Transverse colon (tissue), 4 donors: ENCODE measurements at regions not wholly inside any gene's neighbourhood (a gene's known extent, or its start where the extent isn't known, plus 50 kb on each side); places are given as distances from the start of the nearest gene placed in this dataset.

Experiments
- DNase-seq: peaks from one replicate; pipeline ENCODE4 v3.0.0-alpha.2; 2019
- H3K27ac ChIP-seq, 4 donors: fragments of 200-600 bp; sonication (generic); 2 replicates each; pipeline ENCODE4 v1.5.1; 2016 to 2018; ENCODE audit warnings: inconsistent platforms in 4 of 4
- H3K27me3 ChIP-seq: fragments of 200-600 bp; sonication (generic); 2 replicates; pipeline ENCODE4 v1.5.1; 2017; ENCODE audit warnings: inconsistent platforms
- H3K36me3 ChIP-seq, 4 donors: fragments of 200-600 bp; sonication (generic); 2 replicates each; pipeline ENCODE4 v1.5.1; 2017 to 2019; ENCODE audit warnings: inconsistent platforms in 4 of 4
- H3K4me1 ChIP-seq, 4 donors: fragments of 200-600 bp; sonication (generic); 2 replicates each; pipeline ENCODE4 v1.5.1; 2017 to 2020; ENCODE audit warnings: inconsistent platforms in 4 of 4
- H3K4me3 ChIP-seq, 4 donors: fragments of 200-600 bp; sonication (generic); 1 replicate in 1 of 4; 2 replicates in 3 of 4; pipeline versions ENCODE4 v1.5.1 to v1.6.1; 2017 to 2019; ENCODE audit warnings: inconsistent platforms in 4 of 4
- H3K9me3 ChIP-seq, 2 donors: fragments of 200-600 bp; sonication (generic); 2 replicates each; pipeline ENCODE4 v1.5.1; 2017 to 2019; ENCODE audit warnings: inconsistent platforms in 2 of 2
- CTCF ChIP-seq, 5 experiments: fragments of 200-600 bp in 3 of 5; fragments of 450-650 bp in 2 of 5; sonication (generic) in 3 of 5; IDR thresholded peaks; 1 replicate in 2 of 5; 2 replicates in 3 of 5; pipeline ENCODE4 v1.5.1; 2016 to 2017; ENCODE audit warnings: antibody characterized with exemption in 5 of 5, inconsistent platforms in 3 of 5, mild to moderate bottlenecking in 2 of 5, moderate library complexity in 1 of 5
- EP300 ChIP-seq: sonication (generic); formaldehyde crosslinking; IDR thresholded peaks from one replicate; pipeline ENCODE4 v1.6.1; 2017; ENCODE audit warnings: antibody characterized with exemption, low read depth
- POLR2A ChIP-seq: fragments of 450-650 bp; IDR thresholded peaks from one replicate; pipeline ENCODE4 v1.6.1; 2016; ENCODE audit warnings: antibody characterized with exemption, mild to moderate bottlenecking, moderate library complexity
- POLR2AphosphoS5 ChIP-seq, 3 donors: sonication (generic); formaldehyde crosslinking; IDR thresholded peaks; one replicate each; pipeline ENCODE4 v1.6.1; 2016; ENCODE audit warnings: antibody characterized with exemption in 3 of 3
- WGBS, 2 donors: methylation state at CpG; one replicate each; pipeline ENCODE4 v1.1.5; 2018; ENCODE audit warnings: low coverage in 1 of 2; 5-methylcytosine and 5-hydroxymethylcytosine counted together
- in situ Hi-C, 4 donors: fragments of 200-750 bp; cut with MboI; loops; one replicate each; pipeline versions ENCODE4 v1.15.0 to v1.15.1; 2017; ENCODE audit warnings: low sequenced_read_pairs in 3 of 4, low pct_ligation_motif_present in 1 of 4, low pct_unique_long_range_greater_than_20kb in 1 of 4
- intact Hi-C: fragments of 100-400 bp; cut with DNase I; formaldehyde crosslinking; loops from one replicate; pipeline ENCODE4 v1.15.1; 2023; ENCODE audit warnings: low total_unique reads

- intact Hi-C loops: no loop called here
- H3K36me3 ChIP-seq: no peaks in the 10 kb centered on the region
- no peaks in the 10 kb centered on the region for H3K27me3 ChIP-seq
- in situ Hi-C loops: loop anchor here in 2 of 4 donors (25.0 kb wide), 1 partner anchor 1342 kb away; no protein-coding TSS in a partner anchor
- TF ChIP-seq EP300 (no peak), POLR2AphosphoS5 (IDR thresholded peaks at IDR 0.05) (no peak), POLR2A (no peak), CTCF (IDR thresholded peaks at IDR 0.05) (no peak)
- WGBS, 2 donors: 40 to 83% methylated on average over 1 of the region's 1 CpG
- H3K4me3 ChIP-seq: no peak overlapping the region
- no peak for DNase-seq
- H3K27ac ChIP-seq: no peak overlapping the region
- H3K4me1 ChIP-seq: no peaks in the 10 kb centered on the region
- no peaks in the 10 kb centered on the region for H3K9me3 ChIP-seq
Observed at GRCh38 chr9:73219985-73220626, 68.4 kb downstream of the ANXA1 start.

- no peak for TF ChIP-seq POLR2AphosphoS5 (IDR thresholded peaks at IDR 0.05)
- TF ChIP-seq POLR2A: no peak
- no peak for TF ChIP-seq CTCF (IDR thresholded peaks at IDR 0.05)
- TF ChIP-seq EP300: no peak
- DNase-seq: no peak
- in situ Hi-C loops: loop anchor here in 2 of 4 donors (25.0 kb wide), 1 partner anchor 1339 kb away; no protein-coding TSS in a partner anchor
Observed at GRCh38 chr9:73223594-73223993, 71.9 kb downstream of the ANXA1 start.

GRCh38 chr9:73229543-73229942 is 77.9 kb downstream of the ANXA1 start:
- no peak overlapping the region for H3K4me3 ChIP-seq
- in situ Hi-C loops: no loop called here
- TF ChIP-seq EP300: no peak
- H3K9me3 ChIP-seq: no peaks in the 10 kb centered on the region
- no peaks in the 10 kb centered on the region for H3K4me1 ChIP-seq
- WGBS, 2 donors: 48 to 59% methylated on average over 2 of the region's 2 CpGs
- intact Hi-C loops: no loop called here
- H3K27me3 ChIP-seq: no peaks in the 10 kb centered on the region
- H3K36me3 ChIP-seq: no peaks in the 10 kb centered on the region
- H3K27ac ChIP-seq: no peak overlapping the region
- DNase-seq: no peak

More at GRCh38 chr9:73223594-73223993, 71.9 kb downstream of the ANXA1 start:
- Histone ChIP-seq H3K4me3 (no peak overlapping the region), H3K27ac (no peak overlapping the region), H3K27me3 (no peaks in the 10 kb centered on the region), H3K4me1 (no peaks in the 10 kb centered on the region), H3K36me3 (no peaks in the 10 kb centered on the region), H3K9me3 (no peaks in the 10 kb centered on the region)
- WGBS, 2 donors: 74% methylated on average over 2 of the region's 2 CpGs; no CpG with 5 or more reads in 1 of the 2 donors
- intact Hi-C loops: no loop called here

- intact Hi-C loops: no loop called here
- no peak for DNase-seq
- Histone ChIP-seq H3K4me1 (no peaks in the 10 kb centered on the region), H3K36me3 (no peaks in the 10 kb centered on the region), H3K4me3 (no peak overlapping the region), H3K27me3 (no peaks in the 10 kb centered on the region), H3K9me3 (no peaks in the 10 kb centered on the region), H3K27ac (no peak overlapping the region)
- 50 to 58% methylated on average over 2 of the region's 2 CpGs for WGBS, 2 donors
- in situ Hi-C loops: no loop called here
- TF ChIP-seq CTCF (IDR thresholded peaks at IDR 0.05) (no peak), EP300 (no peak), POLR2A (no peak), POLR2AphosphoS5 (IDR thresholded peaks at IDR 0.05) (no peak)
Observed at GRCh38 chr9:73230251-73230650, 78.6 kb downstream of the ANXA1 start.

- in situ Hi-C loops: no loop called here
- intact Hi-C loops: no loop called here
- Histone ChIP-seq H3K27ac (no peak overlapping the region), H3K36me3 (no peaks in the 10 kb centered on the region), H3K27me3 (no peaks in the 10 kb centered on the region), H3K9me3 (no peaks in the 10 kb centered on the region), H3K4me3 (no peak overlapping the region), H3K4me1 (no peaks in the 10 kb centered on the region)
- no peak for DNase-seq
- TF ChIP-seq EP300: no peak
- no peak for TF ChIP-seq POLR2AphosphoS5 (IDR thresholded peaks at IDR 0.05)
- no peak for TF ChIP-seq CTCF (IDR thresholded peaks at IDR 0.05)
- TF ChIP-seq POLR2A: no peak
Observed at GRCh38 chr9:73231203-73231602, 79.5 kb downstream of the ANXA1 start.
